GM12878 (cell line): ENCODE measurements at regions not wholly inside any gene's neighbourhood (a gene's known extent, or its start where the extent isn't known, plus 50 kb on each side); places are given as distances from the start of the nearest gene placed in this dataset.

Source experiments
- ATAC-seq: fragments of 200-7000 bp; cut with Tn5 transposase; 3 replicates; pipeline ENCODE4 v1.9.1; 2020; ENCODE audit warnings: mild to moderate bottlenecking, moderate library complexity
- BruUV-seq: library from RNA; stranded (reverse); fragments of 400-500 nt; replicated peaks from 2 replicates; lab custom pipeline; 2021; lab: Mats Ljungman, UMichigan
- CTCF ChIA-PET: fragments of 300-600 bp; sonication (Branson Sonifier 250); formaldehyde crosslinking; extraction: SDS; loops from one replicate; lab custom pipeline; 2021; ENCODE audit warnings: inconsistent platforms; lab: Yijun Ruan, JAX
- POLR2A ChIA-PET: fragments of 350-600 bp; formaldehyde crosslinking; extraction: SDS; loops from one replicate; lab custom pipeline; 2021; ENCODE audit warnings: inconsistent platforms; lab: Charles Lee
- RAD21 ChIA-PET: fragments of 300-600 bp; sonication (Branson Sonifier 250); formaldehyde crosslinking; loops from one replicate; lab custom pipeline; 2023; ENCODE audit warnings: antibody characterized with exemption; ENCODE audit not compliant: unreplicated experiment; lab: Charles Lee
- SMC1A ChIA-PET: fragments of 300-600 bp; sonication (Branson Sonifier 250); formaldehyde crosslinking; loops from one replicate; lab custom pipeline; 2023; ENCODE audit not compliant: unreplicated experiment, uncharacterized antibody; lab: Charles Lee
- DNase-seq: peaks from one replicate; pipeline ENCODE4 v3.0.0-alpha.2; 2011; ENCODE audit warnings: low read depth, low spot score
- FAIRE-seq: peaks from 3 replicates; lab custom pipeline; 2011; peaks lifted over from hg19 to GRCh38; lab: Jason Lieb, UNC
- H2AFZ ChIP-seq: 2 replicates; pipeline ENCODE4 v1.6.0; 2011; ENCODE audit warnings: low read depth, low read length, control low read depth; ENCODE audit not compliant: control insufficient read depth
- H3K27ac ChIP-seq: 2 replicates; pipeline ENCODE4 v1.5.1; 2011; ENCODE audit warnings: control low read depth; ENCODE audit not compliant: control insufficient read depth, insufficient read depth
- H3K27me3 ChIP-seq, 2 experiments: replicated peaks in 1 of 2; 2 replicates each; pipeline versions ENCODE4 v1.6.0 to v1.6.1; 2011; ENCODE audit warnings: low read length in 1 of 2; ENCODE audit not compliant: control insufficient read depth in 2 of 2, insufficient read depth in 2 of 2
- H3K36me3 ChIP-seq, 2 experiments: 2 replicates each; pipeline ENCODE4 v1.5.1; 2011; ENCODE audit warnings: low read length in 1 of 2; ENCODE audit not compliant: control insufficient read depth in 2 of 2, insufficient read depth in 2 of 2
- H3K4me1 ChIP-seq: 2 replicates; pipeline ENCODE4 v1.6.1; 2011; ENCODE audit warnings: mild to moderate bottlenecking, low read length, moderate library complexity, mixed read lengths; ENCODE audit not compliant: control insufficient read depth, insufficient read depth
- H3K4me2 ChIP-seq: 2 replicates; pipeline ENCODE4 v1.6.0; 2011; ENCODE audit warnings: control low read depth; ENCODE audit not compliant: control insufficient read depth, insufficient read depth
- H3K4me3 ChIP-seq: fragments of 200-600 bp; sonication (generic); 2 replicates; pipeline ENCODE4 v1.5.1; 2016
- H3K79me2 ChIP-seq: 2 replicates; pipeline ENCODE4 v1.6.0; 2011; ENCODE audit warnings: low read length; ENCODE audit not compliant: control insufficient read depth, insufficient read depth
- H3K9ac ChIP-seq: 2 replicates; pipeline ENCODE4 v1.8.0; 2011; ENCODE audit warnings: low read length, control low read depth, mixed read lengths; ENCODE audit not compliant: control insufficient read depth, insufficient read depth
- H3K9me3 ChIP-seq: replicated peaks from 3 replicates; pipeline ENCODE4 v1.5.1; 2011; ENCODE audit warnings: mild to moderate bottlenecking, low read length; ENCODE audit not compliant: control insufficient read depth, insufficient read depth
- H4K20me1 ChIP-seq: 2 replicates; pipeline ENCODE4 v1.6.0; 2011; ENCODE audit not compliant: control insufficient read depth, insufficient read depth
- CEBPZ ChIP-seq: fragments of 150-350 bp; IDR thresholded peaks from 2 replicates; pipeline ENCODE4 v1.6.1; 2016; ENCODE audit warnings: low read depth, low read length
- DPF2 ChIP-seq: fragments of 450-650 bp; IDR thresholded peaks from 2 replicates; pipeline ENCODE4 v1.6.1; 2017; ENCODE audit warnings: mild to moderate bottlenecking
- E4F1 ChIP-seq: fragments of 450-650 bp; IDR thresholded peaks from 2 replicates; pipeline ENCODE4 v1.6.1; 2018; ENCODE audit warnings: borderline replicate concordance, mild to moderate bottlenecking; ENCODE audit not compliant: partially characterized antibody
- WGBS: methylation state at CpG from one replicate; pipeline ENCODE4 v1.1.6; 2016; ENCODE audit warnings: low lambda C conversion rate; ENCODE audit not compliant: insufficient replicate concordance, insufficient coverage; ENCODE audit errors: missing lambda C conversion rate; 5-methylcytosine and 5-hydroxymethylcytosine counted together
- in situ Hi-C: fragments of 300-500 bp; cut with MboI; formaldehyde crosslinking; loops from 9 replicates; pipeline ENCODE4 v1.14.3; 2018; ENCODE audit warnings: mixed read lengths
- intact Hi-C: fragments of 100-400 bp; cut with micrococcal nuclease; formaldehyde crosslinking; loops from one replicate; pipeline ENCODE4 v1.14.2; 2022; ENCODE audit not compliant: unreplicated experiment

GRCh38 chr10:2130705-2131305 is 393.5 kb upstream of the ADARB2 start:
- BruUV-seq: no TSS peak
- H3K27me3 ChIP-seq: no peaks in the 10 kb centered on the region
- TF ChIP-seq E4F1: no peak
- no peak for TF ChIP-seq DPF2
- TF ChIP-seq CEBPZ: no peak
- SMC1A ChIA-PET: no interaction called here
- intact Hi-C loops (no loop called here), in situ Hi-C loops (no loop called here)
- H3K9me3 ChIP-seq: no peaks in the 10 kb centered on the region
- CTCF ChIA-PET: no interaction called here
- H2AFZ ChIP-seq: no peak overlapping the region
- DNase-seq: no peak
- no peaks in the 10 kb centered on the region for H3K4me1 ChIP-seq
- ATAC-seq: no peak
- POLR2A ChIA-PET: no interaction called here
- no peak overlapping the region for H3K4me2 ChIP-seq
- no peaks in the 10 kb centered on the region for H4K20me1 ChIP-seq
- no peaks in the 10 kb centered on the region for H3K79me2 ChIP-seq
- 37% methylated on average over 10 of the region's 10 CpGs for WGBS
- RAD21 ChIA-PET: no interaction called here
- no peak overlapping the region for H3K9ac ChIP-seq
- no peaks in the 10 kb centered on the region for H3K36me3 ChIP-seq
- no peak overlapping the region for H3K27ac ChIP-seq
- FAIRE-seq: no peak
- H3K4me3 ChIP-seq: no peak overlapping the region
